ENCODE measurements at regions not wholly inside any gene's neighbourhood (a gene's known extent, or its start where the extent isn't known, plus 50 kb on each side); places are given as distances from the start of the nearest gene placed in this dataset.

DNA sequence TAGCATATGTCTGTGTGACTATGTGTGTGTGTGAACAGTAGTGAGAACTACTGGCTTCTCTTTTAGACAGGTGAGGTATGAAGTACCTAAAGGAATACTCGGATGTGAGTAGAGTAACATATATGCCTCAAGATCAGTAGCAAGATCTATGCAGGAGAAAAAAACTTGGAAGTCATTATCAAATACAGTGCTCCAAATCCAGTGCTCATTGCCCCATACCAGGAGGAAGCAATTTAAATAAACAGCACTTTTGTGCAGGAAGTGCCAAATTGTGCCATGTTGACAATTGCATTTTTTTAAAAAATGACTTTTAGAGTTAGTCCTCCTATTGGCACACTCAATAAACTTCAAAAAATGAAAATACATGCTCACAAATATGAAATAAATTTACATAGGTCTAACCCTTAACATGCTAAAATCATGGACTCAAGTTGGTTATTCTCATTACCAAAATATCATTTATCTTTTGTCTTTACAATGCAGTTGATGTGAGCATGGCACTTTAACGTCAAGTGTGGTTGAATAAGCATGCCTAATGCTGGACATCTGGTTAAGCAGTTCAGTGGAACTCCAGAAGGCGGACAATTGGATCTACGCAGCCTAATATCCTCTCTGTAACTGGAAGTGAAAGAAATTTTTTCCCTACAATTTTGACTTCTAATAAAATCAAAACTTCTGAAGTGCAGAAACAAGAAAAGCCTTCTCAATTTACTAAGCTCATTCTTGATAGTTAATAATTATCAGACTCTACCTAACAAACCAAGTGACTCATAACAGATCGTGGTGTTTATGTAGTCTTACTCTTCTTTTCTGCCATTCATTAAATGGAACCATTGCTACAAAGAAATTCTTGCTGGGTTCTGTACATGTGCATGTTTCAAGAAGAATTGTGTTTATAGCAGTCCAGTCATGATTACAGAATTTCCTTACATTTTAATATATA is 195.2 kb downstream of the MDFIC start:
- TF ChIP-seq RARB (CRISPR knock-in tag; IDR thresholded peaks at IDR 0.05) (no peak), SNAI2 (CRISPR knock-in tag; IDR thresholded peaks at IDR 0.05) (no peak), ESRRG (CRISPR knock-in tag; IDR thresholded peaks at IDR 0.05) (no peak), ZFP30 (CRISPR knock-in tag; IDR thresholded peaks at IDR 0.05) (no peak), PPARA (CRISPR knock-in tag; IDR thresholded peaks at IDR 0.05; ENCODE audit: borderline replicate concordance) (no peak), ZC3H10 (CRISPR knock-in tag; IDR thresholded peaks at IDR 0.05) (no peak), ARNTL (CRISPR knock-in tag; IDR thresholded peaks at IDR 0.05; ENCODE audit: borderline replicate concordance, low read depth) (no peak), GLIS3 (CRISPR knock-in tag; IDR thresholded peaks at IDR 0.05) (no peak), ZNF565 (CRISPR knock-in tag; conservative IDR thresholded peaks at IDR 0.05; ENCODE audit: low read depth) (no peak), ISL1 (CRISPR knock-in tag; IDR thresholded peaks at IDR 0.05) (no peak), OSR1 (CRISPR knock-in tag; IDR thresholded peaks at IDR 0.05) (no peak)
- TF ChIP-seq, protein P1, sequence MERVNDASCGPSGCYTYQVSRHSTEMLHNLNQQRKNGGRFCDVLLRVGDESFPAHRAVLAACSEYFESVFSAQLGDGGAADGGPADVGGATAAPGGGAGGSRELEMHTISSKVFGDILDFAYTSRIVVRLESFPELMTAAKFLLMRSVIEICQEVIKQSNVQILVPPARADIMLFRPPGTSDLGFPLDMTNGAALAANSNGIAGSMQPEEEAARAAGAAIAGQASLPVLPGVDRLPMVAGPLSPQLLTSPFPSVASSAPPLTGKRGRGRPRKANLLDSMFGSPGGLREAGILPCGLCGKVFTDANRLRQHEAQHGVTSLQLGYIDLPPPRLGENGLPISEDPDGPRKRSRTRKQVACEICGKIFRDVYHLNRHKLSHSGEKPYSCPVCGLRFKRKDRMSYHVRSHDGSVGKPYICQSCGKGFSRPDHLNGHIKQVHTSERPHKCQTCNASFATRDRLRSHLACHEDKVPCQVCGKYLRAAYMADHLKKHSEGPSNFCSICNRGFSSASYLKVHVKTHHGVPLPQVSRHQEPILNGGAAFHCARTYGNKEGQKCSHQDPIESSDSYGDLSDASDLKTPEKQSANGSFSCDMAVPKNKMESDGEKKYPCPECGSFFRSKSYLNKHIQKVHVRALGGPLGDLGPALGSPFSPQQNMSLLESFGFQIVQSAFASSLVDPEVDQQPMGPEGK (CRISPR knock-in tag; IDR thresholded peaks at IDR 0.05; ENCODE audit: borderline replicate concordance) = no peak
- TF ChIP-seq, protein P2, sequence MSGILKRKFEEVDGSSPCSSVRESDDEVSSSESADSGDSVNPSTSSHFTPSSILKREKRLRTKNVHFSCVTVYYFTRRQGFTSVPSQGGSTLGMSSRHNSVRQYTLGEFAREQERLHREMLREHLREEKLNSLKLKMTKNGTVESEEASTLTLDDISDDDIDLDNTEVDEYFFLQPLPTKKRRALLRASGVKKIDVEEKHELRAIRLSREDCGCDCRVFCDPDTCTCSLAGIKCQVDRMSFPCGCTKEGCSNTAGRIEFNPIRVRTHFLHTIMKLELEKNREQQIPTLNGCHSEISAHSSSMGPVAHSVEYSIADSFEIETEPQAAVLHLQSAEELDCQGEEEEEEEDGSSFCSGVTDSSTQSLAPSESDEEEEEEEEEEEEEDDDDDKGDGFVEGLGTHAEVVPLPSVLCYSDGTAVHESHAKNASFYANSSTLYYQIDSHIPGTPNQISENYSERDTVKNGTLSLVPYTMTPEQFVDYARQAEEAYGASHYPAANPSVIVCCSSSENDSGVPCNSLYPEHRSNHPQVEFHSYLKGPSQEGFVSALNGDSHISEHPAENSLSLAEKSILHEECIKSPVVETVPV (CRISPR knock-in tag; IDR thresholded peaks at IDR 0.05) = no peak
- TF ChIP-seq, protein P3, sequence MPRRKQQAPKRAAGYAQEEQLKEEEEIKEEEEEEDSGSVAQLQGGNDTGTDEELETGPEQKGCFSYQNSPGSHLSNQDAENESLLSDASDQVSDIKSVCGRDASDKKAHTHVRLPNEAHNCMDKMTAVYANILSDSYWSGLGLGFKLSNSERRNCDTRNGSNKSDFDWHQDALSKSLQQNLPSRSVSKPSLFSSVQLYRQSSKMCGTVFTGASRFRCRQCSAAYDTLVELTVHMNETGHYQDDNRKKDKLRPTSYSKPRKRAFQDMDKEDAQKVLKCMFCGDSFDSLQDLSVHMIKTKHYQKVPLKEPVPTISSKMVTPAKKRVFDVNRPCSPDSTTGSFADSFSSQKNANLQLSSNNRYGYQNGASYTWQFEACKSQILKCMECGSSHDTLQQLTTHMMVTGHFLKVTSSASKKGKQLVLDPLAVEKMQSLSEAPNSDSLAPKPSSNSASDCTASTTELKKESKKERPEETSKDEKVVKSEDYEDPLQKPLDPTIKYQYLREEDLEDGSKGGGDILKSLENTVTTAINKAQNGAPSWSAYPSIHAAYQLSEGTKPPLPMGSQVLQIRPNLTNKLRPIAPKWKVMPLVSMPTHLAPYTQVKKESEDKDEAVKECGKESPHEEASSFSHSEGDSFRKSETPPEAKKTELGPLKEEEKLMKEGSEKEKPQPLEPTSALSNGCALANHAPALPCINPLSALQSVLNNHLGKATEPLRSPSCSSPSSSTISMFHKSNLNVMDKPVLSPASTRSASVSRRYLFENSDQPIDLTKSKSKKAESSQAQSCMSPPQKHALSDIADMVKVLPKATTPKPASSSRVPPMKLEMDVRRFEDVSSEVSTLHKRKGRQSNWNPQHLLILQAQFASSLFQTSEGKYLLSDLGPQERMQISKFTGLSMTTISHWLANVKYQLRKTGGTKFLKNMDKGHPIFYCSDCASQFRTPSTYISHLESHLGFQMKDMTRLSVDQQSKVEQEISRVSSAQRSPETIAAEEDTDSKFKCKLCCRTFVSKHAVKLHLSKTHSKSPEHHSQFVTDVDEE (CRISPR knock-in tag; IDR thresholded peaks at IDR 0.05) = no peak

Measured in SK-N-SH treated with all-trans-retinoic acid at 6 μM for 48 hours (cell line).